ENCODE measurements at regions not wholly inside any gene's neighbourhood (a gene's known extent, or its start where the extent isn't known, plus 50 kb on each side); places are given as distances from the start of the nearest gene placed in this dataset.

DNA sequence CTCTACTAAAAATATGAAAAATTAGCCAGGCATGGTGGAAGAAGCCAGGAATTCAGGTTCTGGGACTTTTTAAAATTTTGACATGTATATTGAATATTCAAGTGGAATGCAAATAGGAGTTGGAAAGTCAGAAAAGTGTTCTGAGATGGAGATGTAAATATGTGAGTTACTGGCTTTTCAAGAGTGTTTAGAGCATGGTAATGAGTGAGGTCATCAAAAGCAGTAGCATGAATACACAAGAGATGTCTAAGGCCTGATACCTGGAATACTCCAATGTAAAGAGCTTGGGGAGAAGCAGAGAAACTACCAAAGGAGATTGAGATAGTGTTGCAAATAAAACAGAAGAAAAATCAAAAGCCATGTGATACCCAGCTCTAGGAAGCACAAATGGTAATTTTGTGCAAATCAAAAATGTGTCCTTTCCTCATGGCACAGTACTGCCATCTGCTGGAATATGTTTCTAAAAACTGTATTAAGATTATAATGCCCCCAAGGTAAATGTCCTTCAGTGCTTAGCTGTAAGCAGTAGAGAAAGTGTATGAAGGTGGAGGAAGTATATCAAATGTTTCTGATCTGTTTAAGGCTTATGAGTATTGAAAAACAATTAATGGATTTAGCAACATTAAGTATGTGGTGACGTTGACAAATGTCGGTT lies 908.4 kb downstream of the KCNJ18 start:
- TF ChIP-seq, protein P1, sequence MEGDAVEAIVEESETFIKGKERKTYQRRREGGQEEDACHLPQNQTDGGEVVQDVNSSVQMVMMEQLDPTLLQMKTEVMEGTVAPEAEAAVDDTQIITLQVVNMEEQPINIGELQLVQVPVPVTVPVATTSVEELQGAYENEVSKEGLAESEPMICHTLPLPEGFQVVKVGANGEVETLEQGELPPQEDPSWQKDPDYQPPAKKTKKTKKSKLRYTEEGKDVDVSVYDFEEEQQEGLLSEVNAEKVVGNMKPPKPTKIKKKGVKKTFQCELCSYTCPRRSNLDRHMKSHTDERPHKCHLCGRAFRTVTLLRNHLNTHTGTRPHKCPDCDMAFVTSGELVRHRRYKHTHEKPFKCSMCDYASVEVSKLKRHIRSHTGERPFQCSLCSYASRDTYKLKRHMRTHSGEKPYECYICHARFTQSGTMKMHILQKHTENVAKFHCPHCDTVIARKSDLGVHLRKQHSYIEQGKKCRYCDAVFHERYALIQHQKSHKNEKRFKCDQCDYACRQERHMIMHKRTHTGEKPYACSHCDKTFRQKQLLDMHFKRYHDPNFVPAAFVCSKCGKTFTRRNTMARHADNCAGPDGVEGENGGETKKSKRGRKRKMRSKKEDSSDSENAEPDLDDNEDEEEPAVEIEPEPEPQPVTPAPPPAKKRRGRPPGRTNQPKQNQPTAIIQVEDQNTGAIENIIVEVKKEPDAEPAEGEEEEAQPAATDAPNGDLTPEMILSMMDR (IDR thresholded peaks at IDR 0.05), result no peak
- no peak for TF ChIP-seq POLR2A (IDR thresholded peaks at IDR 0.05)

Measured in vagina (tissue), 2 donors.